GM12878 (cell line): ENCODE measurements at regions not wholly inside any gene's neighbourhood (a gene's known extent, or its start where the extent isn't known, plus 50 kb on each side); places are given as distances from the start of the nearest gene placed in this dataset.

Experiments used
- CHD1 ChIP-seq: IDR thresholded peaks from 2 replicates; pipeline ENCODE4 v1.6.1; 2012; ENCODE audit warnings: low read depth, low read length, improper control_type of control experiment
- CHD2 ChIP-seq: IDR thresholded peaks from 2 replicates; pipeline ENCODE4 v1.6.1; 2011; ENCODE audit warnings: low read depth, low read length, improper control_type of control experiment, borderline replicate concordance
- EP300 ChIP-seq, 2 experiments: fragments of 150-350 bp in 1 of 2; IDR thresholded peaks; 2 replicates each; pipeline ENCODE4 v1.6.1; 2011 to 2012; ENCODE audit warnings: low read depth in 2 of 2, low read length in 2 of 2, borderline replicate concordance in 1 of 2, improper control_type of control experiment in 1 of 2, inconsistent platforms in 1 of 2; ENCODE audit not compliant: control insufficient read depth in 1 of 2
- ESRRA ChIP-seq: IDR thresholded peaks from 2 replicates; pipeline ENCODE4 v1.6.1; 2012; ENCODE audit warnings: mild to moderate bottlenecking, low read length, improper control_type of control experiment
- GATAD2B ChIP-seq: fragments of 450-650 bp; conservative IDR thresholded peaks from 2 replicates; pipeline ENCODE4 v1.6.1; 2017; ENCODE audit warnings: low read depth, mild to moderate bottlenecking, moderate library complexity
- PAX8 ChIP-seq: fragments of 450-650 bp; IDR thresholded peaks from 2 replicates; pipeline ENCODE4 v1.6.1; 2017; ENCODE audit warnings: mild to moderate bottlenecking, moderate library complexity
- POLR2AphosphoS2 ChIP-seq: IDR thresholded peaks from 2 replicates; pipeline ENCODE4 v1.6.1; 2011; ENCODE audit warnings: low read depth, mild to moderate bottlenecking, low read length, improper control_type of control experiment, moderate library complexity
- SPI1 ChIP-seq: IDR thresholded peaks from 2 replicates; pipeline ENCODE4 v1.6.1; 2011; ENCODE audit warnings: low read depth, mild to moderate bottlenecking, low read length, moderate library complexity, borderline replicate concordance; ENCODE audit not compliant: insufficient read depth
- STAT1 ChIP-seq: fragments of 450-650 bp; conservative IDR thresholded peaks from 2 replicates; pipeline ENCODE4 v1.6.1; 2014; ENCODE audit warnings: antibody characterized with exemption, mild to moderate bottlenecking
- SUZ12 ChIP-seq: fragments of 200-600 bp; sonication (generic); IDR thresholded peaks from one replicate; pipeline ENCODE4 v1.6.1; 2018; ENCODE audit warnings: antibody characterized with exemption, mild to moderate bottlenecking; ENCODE audit not compliant: unreplicated experiment
- ZNF217 ChIP-seq: fragments of 450-650 bp; IDR thresholded peaks from 2 replicates; pipeline ENCODE4 v1.6.1; 2017; ENCODE audit warnings: antibody characterized with exemption, mild to moderate bottlenecking
- ZNF687 ChIP-seq: fragments of 450-650 bp; IDR thresholded peaks from 2 replicates; pipeline ENCODE4 v1.6.1; 2017; ENCODE audit warnings: mild to moderate bottlenecking, moderate library complexity
- TF ChIP-seq, protein P1 (sequence below), 3 experiments: IDR thresholded peaks in 2 of 3; conservative IDR thresholded peaks in 1 of 3; 2 replicates each; pipeline ENCODE4 v1.5.1; 2011; ENCODE audit warnings: low read depth in 3 of 3, low read length in 3 of 3, mild to moderate bottlenecking in 3 of 3, control low read depth in 2 of 3, moderate library complexity in 2 of 3, inconsistent platforms in 1 of 3, mixed read lengths in 1 of 3; ENCODE audit not compliant: control insufficient read depth in 2 of 3, insufficient read depth in 1 of 3; ENCODE audit errors: extremely low read depth in 1 of 3
- TF ChIP-seq, protein P2 (sequence below): fragments of 450-650 bp; IDR thresholded peaks from 2 replicates; pipeline ENCODE4 v1.6.1; 2016; ENCODE audit warnings: mild to moderate bottlenecking, moderate library complexity, borderline replicate concordance

DNA sequence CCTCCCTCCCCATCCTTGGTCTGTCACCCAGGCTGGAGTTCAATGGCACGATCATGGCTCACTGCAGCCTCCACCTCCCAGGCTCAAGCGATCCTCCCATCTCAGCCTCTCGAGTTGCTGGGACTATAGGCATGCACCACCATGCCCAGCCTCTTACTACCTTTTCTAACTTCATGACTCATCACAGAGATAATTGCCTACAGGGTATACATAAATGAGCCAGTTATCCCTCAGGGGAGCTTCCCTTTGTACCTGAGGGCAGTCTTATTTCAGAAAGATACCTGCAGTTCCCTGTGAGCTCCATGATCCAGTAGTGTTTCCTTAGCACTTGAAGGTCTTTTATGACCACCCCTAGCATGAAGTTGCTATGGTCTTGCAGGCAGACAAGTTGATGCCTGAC lies 94.2 kb upstream of the DNAJC1 start:
- TF ChIP-seq GATAD2B (no peak), ESRRA (no peak), CHD2 (no peak), PAX8 (no peak), POLR2AphosphoS2 (no peak), SUZ12 (no peak), SPI1 (no peak), ZNF217 (no peak), ZNF687 (no peak), EP300 (IDR thresholded peaks at IDR 0.05; ENCODE audit: borderline replicate concordance in 1 of 2, control insufficient read depth in 1 of 2, low read depth in 2 of 2, low read length in 2 of 2) (no peak), STAT1 (no peak), CHD1 (no peak)
- TF ChIP-seq, protein P1, sequence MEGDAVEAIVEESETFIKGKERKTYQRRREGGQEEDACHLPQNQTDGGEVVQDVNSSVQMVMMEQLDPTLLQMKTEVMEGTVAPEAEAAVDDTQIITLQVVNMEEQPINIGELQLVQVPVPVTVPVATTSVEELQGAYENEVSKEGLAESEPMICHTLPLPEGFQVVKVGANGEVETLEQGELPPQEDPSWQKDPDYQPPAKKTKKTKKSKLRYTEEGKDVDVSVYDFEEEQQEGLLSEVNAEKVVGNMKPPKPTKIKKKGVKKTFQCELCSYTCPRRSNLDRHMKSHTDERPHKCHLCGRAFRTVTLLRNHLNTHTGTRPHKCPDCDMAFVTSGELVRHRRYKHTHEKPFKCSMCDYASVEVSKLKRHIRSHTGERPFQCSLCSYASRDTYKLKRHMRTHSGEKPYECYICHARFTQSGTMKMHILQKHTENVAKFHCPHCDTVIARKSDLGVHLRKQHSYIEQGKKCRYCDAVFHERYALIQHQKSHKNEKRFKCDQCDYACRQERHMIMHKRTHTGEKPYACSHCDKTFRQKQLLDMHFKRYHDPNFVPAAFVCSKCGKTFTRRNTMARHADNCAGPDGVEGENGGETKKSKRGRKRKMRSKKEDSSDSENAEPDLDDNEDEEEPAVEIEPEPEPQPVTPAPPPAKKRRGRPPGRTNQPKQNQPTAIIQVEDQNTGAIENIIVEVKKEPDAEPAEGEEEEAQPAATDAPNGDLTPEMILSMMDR (IDR thresholded peaks at IDR 0.05 in 2 of 3, conservative IDR thresholded peaks at IDR 0.05 in 1 of 3; ENCODE audit: control insufficient read depth in 2 of 3, extremely low read depth in 1 of 3, insufficient read depth in 1 of 3, low read depth in 3 of 3, low read length in 3 of 3), result no peak
- TF ChIP-seq, protein P2, sequence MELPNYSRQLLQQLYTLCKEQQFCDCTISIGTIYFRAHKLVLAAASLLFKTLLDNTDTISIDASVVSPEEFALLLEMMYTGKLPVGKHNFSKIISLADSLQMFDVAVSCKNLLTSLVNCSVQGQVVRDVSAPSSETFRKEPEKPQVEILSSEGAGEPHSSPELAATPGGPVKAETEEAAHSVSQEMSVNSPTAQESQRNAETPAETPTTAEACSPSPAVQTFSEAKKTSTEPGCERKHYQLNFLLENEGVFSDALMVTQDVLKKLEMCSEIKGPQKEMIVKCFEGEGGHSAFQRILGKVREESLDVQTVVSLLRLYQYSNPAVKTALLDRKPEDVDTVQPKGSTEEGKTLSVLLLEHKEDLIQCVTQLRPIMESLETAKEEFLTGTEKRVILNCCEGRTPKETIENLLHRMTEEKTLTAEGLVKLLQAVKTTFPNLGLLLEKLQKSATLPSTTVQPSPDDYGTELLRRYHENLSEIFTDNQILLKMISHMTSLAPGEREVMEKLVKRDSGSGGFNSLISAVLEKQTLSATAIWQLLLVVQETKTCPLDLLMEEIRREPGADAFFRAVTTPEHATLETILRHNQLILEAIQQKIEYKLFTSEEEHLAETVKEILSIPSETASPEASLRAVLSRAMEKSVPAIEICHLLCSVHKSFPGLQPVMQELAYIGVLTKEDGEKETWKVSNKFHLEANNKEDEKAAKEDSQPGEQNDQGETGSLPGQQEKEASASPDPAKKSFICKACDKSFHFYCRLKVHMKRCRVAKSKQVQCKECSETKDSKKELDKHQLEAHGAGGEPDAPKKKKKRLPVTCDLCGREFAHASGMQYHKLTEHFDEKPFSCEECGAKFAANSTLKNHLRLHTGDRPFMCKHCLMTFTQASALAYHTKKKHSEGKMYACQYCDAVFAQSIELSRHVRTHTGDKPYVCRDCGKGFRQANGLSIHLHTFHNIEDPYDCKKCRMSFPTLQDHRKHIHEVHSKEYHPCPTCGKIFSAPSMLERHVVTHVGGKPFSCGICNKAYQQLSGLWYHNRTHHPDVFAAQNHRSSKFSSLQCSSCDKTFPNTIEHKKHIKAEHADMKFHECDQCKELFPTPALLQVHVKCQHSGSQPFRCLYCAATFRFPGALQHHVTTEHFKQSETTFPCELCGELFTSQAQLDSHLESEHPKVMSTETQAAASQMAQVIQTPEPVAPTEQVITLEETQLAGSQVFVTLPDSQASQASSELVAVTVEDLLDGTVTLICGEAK, result no peak
